Transverse colon (tissue), 4 donors: ENCODE measurements at regions not wholly inside any gene's neighbourhood (a gene's known extent, or its start where the extent isn't known, plus 50 kb on each side); places are given as distances from the start of the nearest gene placed in this dataset.
"Not testable (repeated sequence)": the region's sequence is repeated elsewhere in the genome, so short reads cannot be mapped to it uniquely, and the experiment has no call there.

Source experiments
- DNase-seq: peaks from one replicate; pipeline ENCODE4 v3.0.0-alpha.2; 2019
- H3K27ac ChIP-seq, 4 donors: fragments of 200-600 bp; sonication (generic); 2 replicates each; pipeline ENCODE4 v1.5.1; 2016 to 2018; ENCODE audit warnings: inconsistent platforms in 4 of 4
- H3K27me3 ChIP-seq: fragments of 200-600 bp; sonication (generic); 2 replicates; pipeline ENCODE4 v1.5.1; 2017; ENCODE audit warnings: inconsistent platforms
- H3K36me3 ChIP-seq, 4 donors: fragments of 200-600 bp; sonication (generic); 2 replicates each; pipeline ENCODE4 v1.5.1; 2017 to 2019; ENCODE audit warnings: inconsistent platforms in 4 of 4
- H3K4me1 ChIP-seq, 4 donors: fragments of 200-600 bp; sonication (generic); 2 replicates each; pipeline ENCODE4 v1.5.1; 2017 to 2020; ENCODE audit warnings: inconsistent platforms in 4 of 4
- H3K4me3 ChIP-seq, 4 donors: fragments of 200-600 bp; sonication (generic); 1 replicate in 1 of 4; 2 replicates in 3 of 4; pipeline versions ENCODE4 v1.5.1 to v1.6.1; 2017 to 2019; ENCODE audit warnings: inconsistent platforms in 4 of 4
- H3K9me3 ChIP-seq, 2 donors: fragments of 200-600 bp; sonication (generic); 2 replicates each; pipeline ENCODE4 v1.5.1; 2017 to 2019; ENCODE audit warnings: inconsistent platforms in 2 of 2
- EP300 ChIP-seq: sonication (generic); formaldehyde crosslinking; IDR thresholded peaks from one replicate; pipeline ENCODE4 v1.6.1; 2017; ENCODE audit warnings: antibody characterized with exemption, low read depth
- POLR2A ChIP-seq: fragments of 450-650 bp; IDR thresholded peaks from one replicate; pipeline ENCODE4 v1.6.1; 2016; ENCODE audit warnings: antibody characterized with exemption, mild to moderate bottlenecking, moderate library complexity
- POLR2AphosphoS5 ChIP-seq, 3 donors: sonication (generic); formaldehyde crosslinking; IDR thresholded peaks; one replicate each; pipeline ENCODE4 v1.6.1; 2016; ENCODE audit warnings: antibody characterized with exemption in 3 of 3
- WGBS, 2 donors: methylation state at CpG; one replicate each; pipeline ENCODE4 v1.1.5; 2018; ENCODE audit warnings: low coverage in 1 of 2; 5-methylcytosine and 5-hydroxymethylcytosine counted together
- in situ Hi-C, 4 donors: fragments of 200-750 bp; cut with MboI; loops; one replicate each; pipeline versions ENCODE4 v1.15.0 to v1.15.1; 2017; ENCODE audit warnings: low sequenced_read_pairs in 3 of 4, low pct_ligation_motif_present in 1 of 4, low pct_unique_long_range_greater_than_20kb in 1 of 4
- intact Hi-C: fragments of 100-400 bp; cut with DNase I; formaldehyde crosslinking; loops from one replicate; pipeline ENCODE4 v1.15.1; 2023; ENCODE audit warnings: low total_unique reads
- TF ChIP-seq, protein P1 (sequence below), 5 experiments: fragments of 200-600 bp in 3 of 5; fragments of 450-650 bp in 2 of 5; sonication (generic) in 3 of 5; IDR thresholded peaks; 1 replicate in 2 of 5; 2 replicates in 3 of 5; pipeline ENCODE4 v1.5.1; 2016 to 2017; ENCODE audit warnings: antibody characterized with exemption in 5 of 5, inconsistent platforms in 3 of 5, mild to moderate bottlenecking in 2 of 5, moderate library complexity in 1 of 5

DNA sequence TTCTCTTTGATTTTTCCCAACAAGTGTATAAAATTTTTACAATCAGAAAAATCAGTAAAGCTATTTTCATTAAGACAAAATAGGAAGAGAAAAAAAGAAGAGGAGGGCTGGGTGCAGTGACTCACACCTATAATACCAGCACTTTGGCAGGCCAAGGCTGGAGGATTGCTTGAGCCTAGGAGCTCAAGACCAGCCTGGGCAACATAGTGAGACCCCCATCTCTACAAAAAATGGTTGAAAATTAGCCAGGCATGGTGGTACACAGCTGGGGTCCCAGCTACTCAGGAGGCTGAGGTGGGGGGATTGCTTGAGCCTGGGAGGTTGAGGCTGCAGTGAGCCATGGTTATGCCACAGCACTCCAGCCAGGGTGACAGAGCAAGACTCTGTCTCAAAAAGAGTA lies 172.3 kb downstream of the AKR1D1 start:
- in situ Hi-C loops: no loop called here
- Histone ChIP-seq H3K9me3 (peaks cover 7 to 9% of the 10 kb centered on the region in 2 donors), H3K4me3 (no peak overlapping the region)

DNA sequence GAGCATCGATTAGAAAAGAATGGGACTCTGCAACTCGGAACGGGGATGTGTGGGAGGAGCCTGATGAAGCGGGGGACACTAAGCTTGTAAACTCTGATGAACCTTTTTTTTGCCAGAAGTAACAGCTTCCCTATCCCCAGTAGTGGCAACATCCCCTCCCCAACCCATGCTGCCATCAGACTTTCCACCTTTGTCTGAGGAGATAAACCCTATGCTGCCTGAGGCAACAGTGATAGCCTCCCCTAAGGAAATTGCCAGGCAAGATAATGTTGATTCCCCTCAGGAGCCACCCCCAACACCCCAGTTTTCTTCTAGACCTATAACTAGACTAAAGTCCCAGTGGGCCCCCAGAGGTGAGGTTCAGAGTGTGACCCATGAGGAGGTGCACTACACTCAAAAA lies 173.7 kb downstream of the AKR1D1 start:
- H3K27me3 ChIP-seq: no peaks in the 10 kb centered on the region
- in situ Hi-C loops (no loop called here), intact Hi-C loops (no loop called here)
- H3K4me3 ChIP-seq: no peak overlapping the region
- no peak for DNase-seq
- no peaks in the 10 kb centered on the region for H3K36me3 ChIP-seq
- TF ChIP-seq, protein P1, sequence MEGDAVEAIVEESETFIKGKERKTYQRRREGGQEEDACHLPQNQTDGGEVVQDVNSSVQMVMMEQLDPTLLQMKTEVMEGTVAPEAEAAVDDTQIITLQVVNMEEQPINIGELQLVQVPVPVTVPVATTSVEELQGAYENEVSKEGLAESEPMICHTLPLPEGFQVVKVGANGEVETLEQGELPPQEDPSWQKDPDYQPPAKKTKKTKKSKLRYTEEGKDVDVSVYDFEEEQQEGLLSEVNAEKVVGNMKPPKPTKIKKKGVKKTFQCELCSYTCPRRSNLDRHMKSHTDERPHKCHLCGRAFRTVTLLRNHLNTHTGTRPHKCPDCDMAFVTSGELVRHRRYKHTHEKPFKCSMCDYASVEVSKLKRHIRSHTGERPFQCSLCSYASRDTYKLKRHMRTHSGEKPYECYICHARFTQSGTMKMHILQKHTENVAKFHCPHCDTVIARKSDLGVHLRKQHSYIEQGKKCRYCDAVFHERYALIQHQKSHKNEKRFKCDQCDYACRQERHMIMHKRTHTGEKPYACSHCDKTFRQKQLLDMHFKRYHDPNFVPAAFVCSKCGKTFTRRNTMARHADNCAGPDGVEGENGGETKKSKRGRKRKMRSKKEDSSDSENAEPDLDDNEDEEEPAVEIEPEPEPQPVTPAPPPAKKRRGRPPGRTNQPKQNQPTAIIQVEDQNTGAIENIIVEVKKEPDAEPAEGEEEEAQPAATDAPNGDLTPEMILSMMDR (IDR thresholded peaks at IDR 0.05): no peak
- TF ChIP-seq POLR2A (no peak), EP300 (no peak), POLR2AphosphoS5 (IDR thresholded peaks at IDR 0.05) (no peak)
- 81 to 97% methylated on average over 4 of the region's 4 CpGs for WGBS, 2 donors
- H3K9me3 ChIP-seq: peaks cover 7 to 9% of the 10 kb centered on the region in 2 donors
- no peak overlapping the region for H3K27ac ChIP-seq
- peaks cover 0 to 2% (median 0%) of the 10 kb centered on the region in 4 donors for H3K4me1 ChIP-seq

More for the DNA sequence above, 172.3 kb downstream of the AKR1D1 start:
- intact Hi-C loops: no loop called here
- DNase-seq: no peak
- TF ChIP-seq EP300 (no peak), POLR2AphosphoS5 (IDR thresholded peaks at IDR 0.05) (no peak), POLR2A (no peak)
- TF ChIP-seq, protein P1 (IDR thresholded peaks at IDR 0.05): no peak
- H3K27me3 ChIP-seq: no peaks in the 10 kb centered on the region
- H3K36me3 ChIP-seq: no peaks in the 10 kb centered on the region
- H3K27ac ChIP-seq: no peak overlapping the region
- H3K4me1 ChIP-seq: peaks cover 0 to 2% (median 0%) of the 10 kb centered on the region in 4 donors

DNA sequence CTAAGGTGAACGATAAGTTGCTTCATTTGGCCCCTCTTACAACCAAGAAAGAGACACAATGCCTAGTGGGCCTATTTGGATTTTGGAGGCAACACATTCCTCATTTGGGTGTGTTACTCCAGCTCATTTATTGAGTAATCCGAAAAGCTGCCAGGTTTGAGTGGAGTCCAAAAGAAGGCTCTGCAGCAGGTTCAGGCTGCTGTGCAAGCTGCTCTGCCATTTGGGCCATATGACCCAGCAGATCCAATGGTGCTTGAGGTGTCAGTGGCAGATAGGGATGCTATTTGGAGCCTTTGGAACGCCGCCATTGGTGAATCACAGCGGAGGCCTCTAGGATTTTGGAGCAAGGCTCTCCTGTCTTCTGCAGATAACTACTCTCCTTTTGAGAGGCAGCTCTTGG lies 176.4 kb downstream of the AKR1D1 start:
- 84 to 90% methylated on average over 4 to 5 of the region's 5 CpGs for WGBS, 2 donors
- intact Hi-C loops, H3K9me3 ChIP-seq: not testable (repeated sequence)

DNA sequence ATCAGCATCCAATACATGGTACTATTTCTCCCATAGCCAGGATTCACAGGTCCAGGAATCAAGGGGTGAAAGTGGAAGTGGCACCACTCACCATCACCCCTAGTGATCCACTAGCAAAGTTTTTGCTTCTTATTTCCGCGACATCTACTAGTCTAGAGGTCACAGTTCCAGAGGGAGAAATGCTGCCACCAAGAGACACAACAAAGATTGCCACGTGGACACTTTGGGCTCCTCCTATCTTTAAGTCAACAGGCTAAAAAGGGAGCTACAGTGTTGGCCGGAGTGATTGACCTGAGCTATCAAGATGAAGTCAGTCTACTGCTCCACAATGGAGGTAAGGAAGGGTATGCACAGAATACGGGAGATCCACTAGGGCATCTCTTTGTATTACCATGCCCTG lies 178.2 kb downstream of the AKR1D1 start:
- Histone ChIP-seq H3K4me1 (no peaks in the 10 kb centered on the region), H3K4me3 (no peak overlapping the region), H3K27ac (no peak overlapping the region), H3K36me3 (no peaks in the 10 kb centered on the region), H3K27me3 (no peaks in the 10 kb centered on the region), H3K9me3 (no peaks in the 10 kb centered on the region)
- in situ Hi-C loops: no loop called here
- 71 to 79% methylated on average over 2 to 5 of the region's 5 CpGs for WGBS, 2 donors
- intact Hi-C loops: no loop called here
- no peak for DNase-seq
- TF ChIP-seq, protein P1 (IDR thresholded peaks at IDR 0.05): no peak
- TF ChIP-seq EP300 (no peak), POLR2AphosphoS5 (IDR thresholded peaks at IDR 0.05) (no peak)

More for the DNA sequence above, 176.4 kb downstream of the AKR1D1 start:
- H3K4me1 ChIP-seq, DNase-seq, H3K27me3 ChIP-seq, H3K36me3 ChIP-seq, in situ Hi-C loops, H3K27ac ChIP-seq, H3K4me3 ChIP-seq: not testable (repeated sequence)

DNA sequence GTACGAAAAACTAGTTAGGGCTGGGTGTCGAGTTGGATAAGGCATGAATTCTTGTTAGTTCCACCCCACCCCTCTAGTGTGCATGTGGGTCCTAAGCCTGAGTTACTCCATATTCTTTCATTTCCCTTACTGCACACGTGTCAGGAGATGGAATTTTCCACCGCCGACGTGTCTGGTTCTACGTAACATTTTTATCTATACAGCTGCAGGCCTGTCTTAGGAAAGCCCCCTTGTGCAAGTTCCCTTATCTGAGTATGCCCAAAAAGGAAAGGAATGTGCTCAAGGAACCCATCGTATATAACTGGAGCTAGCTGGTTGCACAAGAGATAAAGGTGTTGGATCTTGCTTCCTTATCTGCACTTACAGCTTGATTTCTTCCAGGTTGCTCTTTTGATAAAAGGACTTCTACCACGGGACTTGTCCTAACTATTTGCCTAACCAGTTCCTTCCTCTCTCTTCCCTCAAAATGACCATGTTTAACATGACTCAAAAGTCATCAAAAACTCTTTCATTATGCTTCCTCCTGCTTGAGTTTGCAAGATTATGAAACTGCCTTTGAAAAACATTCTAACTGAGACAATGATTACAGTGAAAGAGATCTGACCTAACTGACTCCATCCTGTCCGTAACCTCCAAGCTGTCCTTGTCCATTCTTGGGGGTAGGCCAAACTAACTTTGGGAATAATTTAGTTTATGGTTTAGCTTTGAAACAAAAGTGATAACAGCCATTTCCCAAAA lies 181.4 kb downstream of the AKR1D1 start:
- Histone ChIP-seq H3K9me3 (no peaks in the 10 kb centered on the region), H3K36me3 (no peaks in the 10 kb centered on the region), H3K4me1 (no peaks in the 10 kb centered on the region), H3K27me3 (no peaks in the 10 kb centered on the region), H3K4me3 (no peak overlapping the region), H3K27ac (no peak overlapping the region)
- WGBS, 2 donors: 25 to 37% methylated on average over 9 to 10 of the region's 10 CpGs
- intact Hi-C loops: no loop called here
- in situ Hi-C loops: no loop called here
- TF ChIP-seq EP300 (no peak), POLR2AphosphoS5 (IDR thresholded peaks at IDR 0.05) (no peak)
- TF ChIP-seq, protein P1 (IDR thresholded peaks at IDR 0.05): no peak
- DNase-seq: no peak
